ENCODE measurements at regions not wholly inside any gene's neighbourhood (a gene's known extent, or its start where the extent isn't known, plus 50 kb on each side); places are given as distances from the start of the nearest gene placed in this dataset.
"Not testable (repeated sequence)": the region's sequence is repeated elsewhere in the genome, so short reads cannot be mapped to it uniquely, and the experiment has no call there.

- TF ChIP-seq CTCF, POLR2A (IDR thresholded peaks at IDR 0.05): not testable (repeated sequence)
Observed at GRCh38 chr6:78806792-78807191, 60.6 kb upstream of the IRAK1BP1 start.
